ENCODE measurements at regions not wholly inside any gene's neighbourhood (a gene's known extent, or its start where the extent isn't known, plus 50 kb on each side); places are given as distances from the start of the nearest gene placed in this dataset.

- TF ChIP-seq CTCF (IDR thresholded peaks at IDR 0.05): no peak
- TF ChIP-seq POLR2A (IDR thresholded peaks at IDR 0.05): no peak
These were observed 279.5 kb upstream of the POU3F3 start for GRCh38 chr2:104574367-104574766.
